ENCODE measurements at regions not wholly inside any gene's neighbourhood (a gene's known extent, or its start where the extent isn't known, plus 50 kb on each side); places are given as distances from the start of the nearest gene placed in this dataset.

- intact Hi-C loops (cut with micrococcal nuclease; ENCODE audit: unreplicated experiment) = no loop called here
- TF ChIP-seq CTCF (conservative IDR thresholded peaks at IDR 0.05; ENCODE audit: low read depth, low read length) (no peak), EZH2 (IDR thresholded peaks at IDR 0.05; ENCODE audit: borderline replicate concordance, low read depth, low read length, poor library complexity, severe bottlenecking) (no peak)
- BruUV-seq (replicated peaks) = no TSS peak
- ChIA-PET POLR2A (ENCODE audit: low non-redundant PET) (no interaction called here), CTCF (no interaction called here)
- no peak overlapping the region for H3K27ac ChIP-seq (ENCODE audit: low read depth, low read length, poor library complexity, severe bottlenecking)
- no peaks in the 10 kb centered on the region for H3K36me3 ChIP-seq (ENCODE audit: insufficient read depth, low read length, poor library complexity, severe bottlenecking)
- no peak for DNase-seq (ENCODE audit: low spot score)
- H3K27me3 ChIP-seq (replicated peaks; ENCODE audit: insufficient read depth, low read depth, low read length, poor library complexity) = no peaks in the 10 kb centered on the region
- no peaks in the 10 kb centered on the region for H3K9me3 ChIP-seq (ENCODE audit: low read depth, low read length, poor library complexity, severe bottlenecking)
- no peaks in the 10 kb centered on the region for H3K4me1 ChIP-seq (ENCODE audit: insufficient read depth, low read length, poor library complexity, severe bottlenecking)
- no peak overlapping the region for H3K4me3 ChIP-seq (ENCODE audit: low read depth, low read length, poor library complexity, severe bottlenecking)
Observed at GRCh38 chr3:14265246-14265962, 86.8 kb downstream of the LSM3 start.

GRCh38 chr3:14266361-14266760, 87.7 kb downstream of the LSM3 start:
- H3K4me3 ChIP-seq (ENCODE audit: low read depth, low read length, poor library complexity, severe bottlenecking) = no peak overlapping the region
- no TSS peak for BruUV-seq (replicated peaks)
- H3K9me3 ChIP-seq (ENCODE audit: low read depth, low read length, poor library complexity, severe bottlenecking) = no peaks in the 10 kb centered on the region
- intact Hi-C loops (cut with micrococcal nuclease; ENCODE audit: unreplicated experiment) = no loop called here
- no peaks in the 10 kb centered on the region for H3K27me3 ChIP-seq (replicated peaks; ENCODE audit: insufficient read depth, low read depth, low read length, poor library complexity)
- H3K27ac ChIP-seq (ENCODE audit: low read depth, low read length, poor library complexity, severe bottlenecking) = no peak overlapping the region
- CTCF ChIA-PET = interaction anchor here (0.5 kb wide), 1 partner anchor 202 kb away, joined by 6 read pairs; no protein-coding TSS in a partner anchor
- TF ChIP-seq CTCF (conservative IDR thresholded peaks at IDR 0.05; ENCODE audit: low read depth, low read length) = no peak
- TF ChIP-seq EZH2 (IDR thresholded peaks at IDR 0.05; ENCODE audit: borderline replicate concordance, low read depth, low read length, poor library complexity, severe bottlenecking) = no peak
- no peaks in the 10 kb centered on the region for H3K4me1 ChIP-seq (ENCODE audit: insufficient read depth, low read length, poor library complexity, severe bottlenecking)
- no peaks in the 10 kb centered on the region for H3K36me3 ChIP-seq (ENCODE audit: insufficient read depth, low read length, poor library complexity, severe bottlenecking)
- DNase-seq (ENCODE audit: low spot score) = no peak
- POLR2A ChIA-PET (ENCODE audit: low non-redundant PET) = no interaction called here

GRCh38 chr3:14267976-14268375, 89.4 kb downstream of the LSM3 start:
- BruUV-seq (replicated peaks) = no TSS peak

More at GRCh38 chr3:14267976-14268375, 89.4 kb downstream of the LSM3 start:
- H3K4me1 ChIP-seq (ENCODE audit: insufficient read depth, low read length, poor library complexity, severe bottlenecking) = no peaks in the 10 kb centered on the region
- intact Hi-C loops (cut with micrococcal nuclease; ENCODE audit: unreplicated experiment) = no loop called here
- DNase-seq (ENCODE audit: low spot score) = no peak
- no peak overlapping the region for H3K4me3 ChIP-seq (ENCODE audit: low read depth, low read length, poor library complexity, severe bottlenecking)
- H3K27me3 ChIP-seq (replicated peaks; ENCODE audit: insufficient read depth, low read depth, low read length, poor library complexity) = no peaks in the 10 kb centered on the region
- POLR2A ChIA-PET (ENCODE audit: low non-redundant PET) = no interaction called here
- no peak overlapping the region for H3K27ac ChIP-seq (ENCODE audit: low read depth, low read length, poor library complexity, severe bottlenecking)
- TF ChIP-seq CTCF (conservative IDR thresholded peaks at IDR 0.05; ENCODE audit: low read depth, low read length) = no peak
- no peak for TF ChIP-seq EZH2 (IDR thresholded peaks at IDR 0.05; ENCODE audit: borderline replicate concordance, low read depth, low read length, poor library complexity, severe bottlenecking)
- no peaks in the 10 kb centered on the region for H3K9me3 ChIP-seq (ENCODE audit: low read depth, low read length, poor library complexity, severe bottlenecking)
- CTCF ChIA-PET = no interaction called here
- no peaks in the 10 kb centered on the region for H3K36me3 ChIP-seq (ENCODE audit: insufficient read depth, low read length, poor library complexity, severe bottlenecking)

Data from A673 (cell line).